Astrocyte (in vitro differentiated cells and primary cell): ENCODE measurements at regions not wholly inside any gene's neighbourhood (a gene's known extent, or its start where the extent isn't known, plus 50 kb on each side); places are given as distances from the start of the nearest gene placed in this dataset.

ENCODE experiments used
- DNase-seq: peaks from one replicate; pipeline ENCODE4 v3.0.0-alpha.2; 2010; ENCODE audit warnings: low read depth
- FAIRE-seq: peaks from 2 replicates; lab custom pipeline; 2011; peaks lifted over from hg19 to GRCh38; lab: Jason Lieb, UNC
- H2AFZ ChIP-seq: 2 replicates; pipeline ENCODE4 v1.6.0; 2012; ENCODE audit warnings: low read depth, low read length, inconsistent platforms
- H3K27ac ChIP-seq: 2 replicates; pipeline ENCODE4 v1.5.1; 2011; ENCODE audit warnings: low read depth, low read length, inconsistent platforms
- H3K27me3 ChIP-seq: 2 replicates; pipeline ENCODE4 v1.6.0; 2011; ENCODE audit warnings: low read length, inconsistent platforms; ENCODE audit not compliant: insufficient read depth
- H3K36me3 ChIP-seq: 2 replicates; pipeline ENCODE4 v1.5.1; 2011; ENCODE audit warnings: low read length, inconsistent platforms; ENCODE audit not compliant: insufficient read depth
- H3K4me1 ChIP-seq: 2 replicates; pipeline ENCODE4 v1.5.1; 2011; ENCODE audit warnings: low read length, inconsistent platforms; ENCODE audit not compliant: insufficient read depth
- H3K4me2 ChIP-seq: 2 replicates; pipeline ENCODE4 v1.6.0; 2012; ENCODE audit warnings: low read length, inconsistent platforms
- H3K4me3 ChIP-seq: 2 replicates; pipeline ENCODE4 v1.5.1; 2011; ENCODE audit warnings: low read depth, mild to moderate bottlenecking, low read length, inconsistent platforms; ENCODE audit not compliant: insufficient read depth
- H3K79me2 ChIP-seq: 2 replicates; pipeline ENCODE4 v1.6.0; 2012; ENCODE audit warnings: mild to moderate bottlenecking, low read length, inconsistent platforms; ENCODE audit not compliant: insufficient read depth
- H3K9ac ChIP-seq: 2 replicates; pipeline ENCODE4 v1.6.0; 2012; ENCODE audit warnings: mild to moderate bottlenecking, low read length, inconsistent platforms
- H3K9me3 ChIP-seq: 2 replicates; pipeline ENCODE4 v1.5.1; 2012; ENCODE audit warnings: low read depth, mild to moderate bottlenecking, low read length, inconsistent platforms; ENCODE audit not compliant: insufficient read depth
- H4K20me1 ChIP-seq: 2 replicates; pipeline ENCODE4 v1.6.0; 2012; ENCODE audit warnings: low read length, inconsistent platforms; ENCODE audit not compliant: insufficient read depth
- H3K27ac Mint-ChIP-seq: one replicate; pipeline ENCODE4 v1.8.0; 2021; ENCODE audit warnings: mild to moderate bottlenecking, mixed read lengths; ENCODE audit not compliant: unreplicated experiment
- H3K27me3 Mint-ChIP-seq: one replicate; pipeline ENCODE4 v1.8.0; 2021; ENCODE audit warnings: low read depth, mixed read lengths; ENCODE audit not compliant: unreplicated experiment
- H3K36me3 Mint-ChIP-seq: one replicate; pipeline ENCODE4 v1.8.0; 2021; ENCODE audit warnings: low read depth, mixed read lengths; ENCODE audit not compliant: unreplicated experiment
- H3K4me1 Mint-ChIP-seq: one replicate; pipeline ENCODE4 v1.8.0; 2021; ENCODE audit warnings: low read depth, mixed read lengths; ENCODE audit not compliant: unreplicated experiment
- H3K4me3 Mint-ChIP-seq: one replicate; pipeline ENCODE4 v1.8.0; 2021; ENCODE audit warnings: mild to moderate bottlenecking, moderate library complexity, mixed read lengths; ENCODE audit not compliant: unreplicated experiment
- H3K9me3 Mint-ChIP-seq: one replicate; pipeline ENCODE4 v1.8.0; 2021; ENCODE audit warnings: mild to moderate bottlenecking, mixed read lengths; ENCODE audit not compliant: unreplicated experiment
- EZH2 ChIP-seq: IDR thresholded peaks from 2 replicates; pipeline ENCODE4 v1.6.1; 2012; ENCODE audit warnings: mild to moderate bottlenecking, low read length, inconsistent platforms; ENCODE audit not compliant: insufficient read depth
- TF ChIP-seq, protein P1 (sequence below): IDR thresholded peaks from 2 replicates; pipeline ENCODE4 v1.5.1; 2011; ENCODE audit warnings: low read depth, mild to moderate bottlenecking, inconsistent platforms, low read length, moderate library complexity; ENCODE audit not compliant: insufficient read depth

- no peaks in the 10 kb centered on the region for H3K36me3 Mint-ChIP-seq
- no peak overlapping the region for H3K4me2 ChIP-seq
- H3K9me3 ChIP-seq = no peaks in the 10 kb centered on the region
- H3K79me2 ChIP-seq = no peaks in the 10 kb centered on the region
- no peaks in the 10 kb centered on the region for H3K4me1 ChIP-seq
- no peak overlapping the region for H3K4me3 Mint-ChIP-seq
- H4K20me1 ChIP-seq = no peaks in the 10 kb centered on the region
- no peak overlapping the region for H3K4me3 ChIP-seq
- H3K27ac Mint-ChIP-seq = no peak overlapping the region
- FAIRE-seq (no peak), DNase-seq (no peak)
- no peak for TF ChIP-seq EZH2
- TF ChIP-seq, protein P1, sequence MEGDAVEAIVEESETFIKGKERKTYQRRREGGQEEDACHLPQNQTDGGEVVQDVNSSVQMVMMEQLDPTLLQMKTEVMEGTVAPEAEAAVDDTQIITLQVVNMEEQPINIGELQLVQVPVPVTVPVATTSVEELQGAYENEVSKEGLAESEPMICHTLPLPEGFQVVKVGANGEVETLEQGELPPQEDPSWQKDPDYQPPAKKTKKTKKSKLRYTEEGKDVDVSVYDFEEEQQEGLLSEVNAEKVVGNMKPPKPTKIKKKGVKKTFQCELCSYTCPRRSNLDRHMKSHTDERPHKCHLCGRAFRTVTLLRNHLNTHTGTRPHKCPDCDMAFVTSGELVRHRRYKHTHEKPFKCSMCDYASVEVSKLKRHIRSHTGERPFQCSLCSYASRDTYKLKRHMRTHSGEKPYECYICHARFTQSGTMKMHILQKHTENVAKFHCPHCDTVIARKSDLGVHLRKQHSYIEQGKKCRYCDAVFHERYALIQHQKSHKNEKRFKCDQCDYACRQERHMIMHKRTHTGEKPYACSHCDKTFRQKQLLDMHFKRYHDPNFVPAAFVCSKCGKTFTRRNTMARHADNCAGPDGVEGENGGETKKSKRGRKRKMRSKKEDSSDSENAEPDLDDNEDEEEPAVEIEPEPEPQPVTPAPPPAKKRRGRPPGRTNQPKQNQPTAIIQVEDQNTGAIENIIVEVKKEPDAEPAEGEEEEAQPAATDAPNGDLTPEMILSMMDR = no peak
- no peaks in the 10 kb centered on the region for H3K27me3 ChIP-seq
- peaks cover 14% of the 10 kb centered on the region for H3K4me1 Mint-ChIP-seq
- H3K36me3 ChIP-seq = no peaks in the 10 kb centered on the region
- no peak overlapping the region for H3K27ac ChIP-seq
- no peaks in the 10 kb centered on the region for H3K27me3 Mint-ChIP-seq
- no peak overlapping the region for H2AFZ ChIP-seq
- H3K9me3 Mint-ChIP-seq = peaks cover 2% of the 10 kb centered on the region
- H3K9ac ChIP-seq = no peak overlapping the region
These were observed 747.1 kb upstream of the ADGRB3 start for GRCh38 chr6:67887747-67888545.

DNA sequence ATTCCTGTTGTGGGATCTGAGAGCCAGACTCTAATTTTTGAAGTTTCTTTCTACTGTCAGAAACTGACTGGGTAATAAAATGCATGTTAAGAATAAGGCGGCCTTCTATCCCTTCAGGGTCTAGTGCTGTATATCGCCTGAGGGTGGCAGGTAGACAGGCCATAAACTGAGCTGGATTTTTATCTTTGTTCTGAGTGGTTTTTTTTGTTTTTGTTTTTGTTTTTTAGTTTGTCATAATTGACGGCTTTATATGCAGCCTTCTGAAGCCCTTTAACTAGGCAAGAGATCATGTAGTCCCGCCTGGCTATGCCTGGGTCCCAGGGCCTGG lies 747.7 kb upstream of the ADGRB3 start:
- no peaks in the 10 kb centered on the region for H3K79me2 ChIP-seq
- TF ChIP-seq EZH2 = no peak
- TF ChIP-seq, protein P1 = no peak

DNA sequence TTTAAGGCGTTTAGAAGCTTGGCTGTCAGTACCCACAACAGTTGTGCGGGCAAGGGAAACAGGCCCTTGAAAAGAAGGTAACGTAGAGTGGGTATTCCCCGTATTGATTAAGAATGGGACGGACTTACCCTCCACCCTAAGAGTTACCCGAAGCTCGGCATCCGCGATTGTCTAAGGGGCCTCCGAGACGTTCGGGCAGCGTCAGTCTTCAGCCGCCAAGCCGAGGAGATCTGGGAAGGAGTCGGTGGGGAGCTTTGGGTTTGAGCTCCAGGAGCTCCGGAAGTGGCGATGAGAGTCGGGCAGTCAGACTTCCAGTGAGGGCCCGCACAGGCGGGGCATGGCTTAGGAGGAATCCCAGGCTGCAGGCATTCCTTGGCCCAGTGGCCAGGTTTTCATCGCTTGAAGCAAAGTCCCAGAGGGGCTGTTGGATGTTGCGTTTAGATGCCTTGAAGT lies 748.2 kb upstream of the ADGRB3 start:
- H3K36me3 ChIP-seq = no peaks in the 10 kb centered on the region
- no peaks in the 10 kb centered on the region for H3K79me2 ChIP-seq
- no peaks in the 10 kb centered on the region for H3K27me3 ChIP-seq
- H3K4me3 ChIP-seq = no peak overlapping the region
- H3K9ac ChIP-seq = no peak overlapping the region
- DNase-seq = no peak
- H2AFZ ChIP-seq = no peak overlapping the region
- Mint-ChIP-seq H3K4me1 (peaks cover 14% of the 10 kb centered on the region), H3K27me3 (no peaks in the 10 kb centered on the region), H3K9me3 (no peaks in the 10 kb centered on the region), H3K27ac (no peak overlapping the region), H3K4me3 (no peak overlapping the region), H3K36me3 (no peaks in the 10 kb centered on the region)
- H3K27ac ChIP-seq = no peak overlapping the region
- no peak overlapping the region for H3K4me2 ChIP-seq
- H3K9me3 ChIP-seq = no peaks in the 10 kb centered on the region
- FAIRE-seq = no peak
- H3K4me1 ChIP-seq = peaks cover under 1% of the 10 kb centered on the region
- TF ChIP-seq, protein P1 = no peak
- TF ChIP-seq EZH2 = no peak
- no peaks in the 10 kb centered on the region for H4K20me1 ChIP-seq

More for the DNA sequence above, 747.7 kb upstream of the ADGRB3 start:
- no peak overlapping the region for H3K27ac Mint-ChIP-seq
- H3K9me3 ChIP-seq = no peaks in the 10 kb centered on the region
- no peak overlapping the region for H3K27ac ChIP-seq
- no peaks in the 10 kb centered on the region for H3K36me3 Mint-ChIP-seq
- no peaks in the 10 kb centered on the region for H4K20me1 ChIP-seq
- no peak overlapping the region for H3K4me3 ChIP-seq
- H2AFZ ChIP-seq = no peak overlapping the region
- H3K4me3 Mint-ChIP-seq = no peak overlapping the region
- H3K4me1 ChIP-seq = no peaks in the 10 kb centered on the region
- H3K27me3 Mint-ChIP-seq = no peaks in the 10 kb centered on the region
- no peak overlapping the region for H3K9ac ChIP-seq
- H3K9me3 Mint-ChIP-seq = peaks cover 2% of the 10 kb centered on the region
- FAIRE-seq = no peak
- DNase-seq = no peak
- H3K4me1 Mint-ChIP-seq = peaks cover 14% of the 10 kb centered on the region
- H3K36me3 ChIP-seq = no peaks in the 10 kb centered on the region
- H3K27me3 ChIP-seq = no peaks in the 10 kb centered on the region
- H3K4me2 ChIP-seq = no peak overlapping the region
